Fibroblast of gingiva (primary cell): ENCODE measurements at regions not wholly inside any gene's neighbourhood (a gene's known extent, or its start where the extent isn't known, plus 50 kb on each side); places are given as distances from the start of the nearest gene placed in this dataset.
"Not testable (repeated sequence)": the region's sequence is repeated elsewhere in the genome, so short reads cannot be mapped to it uniquely, and the experiment has no call there.

Experiments used
- DNase-seq: peaks from one replicate; pipeline ENCODE4 v3.0.0-alpha.2; 2011; ENCODE audit warnings: low read depth

DNA sequence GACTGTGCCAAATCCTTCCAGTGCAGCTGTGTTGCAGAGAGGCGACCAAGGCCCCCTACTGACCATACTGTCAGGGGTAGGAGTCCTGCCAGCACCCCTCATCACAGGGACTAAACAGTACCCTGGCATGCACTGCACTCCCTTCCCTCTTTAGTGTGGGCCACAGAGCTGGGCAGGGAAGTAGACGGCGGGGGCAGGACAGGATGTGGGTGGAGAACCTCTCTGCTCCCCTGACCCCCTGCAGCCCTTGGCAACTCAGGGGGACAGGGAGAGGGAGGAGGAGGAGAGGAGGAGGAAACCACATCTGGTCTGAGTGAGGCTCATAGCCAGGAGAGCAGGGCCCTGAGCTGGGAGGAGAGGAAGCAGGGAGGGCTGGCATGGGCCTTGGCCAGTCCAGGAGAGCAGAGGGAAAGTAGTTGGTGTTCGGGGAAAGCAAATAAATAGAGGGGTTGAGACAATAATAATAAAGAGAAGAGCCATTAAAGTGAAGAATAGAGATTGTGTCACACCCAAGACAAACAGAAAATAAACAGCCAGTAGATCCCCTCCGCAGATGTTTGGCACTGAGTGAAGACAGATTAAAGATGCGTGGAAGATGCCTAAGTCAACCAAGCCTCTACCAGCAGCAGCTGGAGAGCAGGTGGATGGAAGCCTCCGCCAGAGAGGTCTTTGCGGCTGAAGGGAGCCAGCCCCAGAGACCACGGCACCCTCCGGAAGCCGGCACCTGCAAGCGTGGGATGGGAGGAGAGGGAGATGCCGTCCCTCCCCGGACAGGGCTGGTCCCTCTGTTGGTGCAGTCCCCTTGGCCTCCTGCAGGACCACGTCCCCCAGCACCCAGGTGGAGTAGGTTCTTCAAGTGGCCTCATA is 61.5 kb downstream of the RPUSD4 start:
- peak; percentile 48 for DNase-seq

DNA sequence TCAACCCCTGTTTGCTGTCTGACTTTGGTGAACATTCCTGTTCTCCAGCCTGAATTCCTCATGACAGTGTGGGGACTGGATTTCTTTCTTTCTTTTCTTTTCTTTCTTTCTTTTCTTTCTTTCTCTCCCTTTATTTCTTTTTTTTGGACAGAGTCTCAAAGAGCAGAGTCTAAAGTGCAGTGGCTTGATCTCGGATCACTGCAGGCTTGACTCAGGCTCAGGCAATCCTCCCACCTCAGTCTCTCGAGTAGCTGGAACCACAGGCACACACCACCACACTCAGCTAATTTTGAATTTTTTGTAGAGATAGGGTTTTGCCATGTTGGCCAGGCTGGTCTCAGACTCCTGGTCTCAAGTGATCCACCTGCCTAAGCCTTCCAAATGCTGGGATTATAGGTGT is 63.1 kb downstream of the RPUSD4 start:
- DNase-seq, result no peak

DNA sequence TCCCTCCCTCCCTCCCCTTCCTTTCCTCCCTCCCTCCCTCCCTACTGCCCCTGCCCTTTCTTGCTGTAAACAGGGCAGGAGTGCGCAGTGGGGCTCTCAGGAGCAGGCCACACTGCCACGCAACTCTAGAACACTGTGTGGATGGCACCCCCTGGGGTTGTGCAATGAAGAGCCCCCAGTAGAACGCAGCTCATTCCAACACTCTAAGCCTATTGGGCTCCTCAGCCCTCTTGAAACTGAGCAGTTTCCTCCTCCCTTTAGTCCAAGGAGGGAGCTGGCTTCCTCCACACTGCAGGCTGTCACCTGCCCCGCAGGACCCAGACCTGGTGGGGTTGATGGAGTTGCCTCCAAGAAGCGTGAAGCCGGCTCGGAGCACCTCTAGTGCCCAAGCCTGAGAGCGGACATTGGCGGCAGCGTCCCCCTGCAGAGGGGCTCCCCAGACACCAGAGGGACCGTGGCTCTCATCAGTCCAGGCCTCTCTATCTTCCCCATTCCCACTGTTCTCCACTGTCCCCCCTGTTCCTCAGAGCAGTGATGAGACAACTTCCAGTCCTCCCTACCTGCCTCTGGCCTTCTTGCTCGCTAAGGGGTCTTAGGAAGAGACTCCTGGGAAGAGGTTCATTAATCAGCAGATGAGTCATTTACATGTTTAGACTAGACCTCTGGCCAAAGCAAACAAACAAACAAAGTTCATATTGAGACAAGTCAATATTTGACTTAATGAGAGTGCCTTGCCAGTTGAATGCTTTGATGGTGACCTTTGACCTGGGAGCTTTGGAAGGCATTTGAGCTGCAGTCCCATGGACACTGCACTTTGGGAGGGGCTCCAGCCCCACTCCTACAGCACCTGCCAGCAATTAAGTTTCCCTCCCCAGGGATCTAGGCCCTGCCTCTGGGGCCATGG is 64.0 kb downstream of the RPUSD4 start:
- DNase-seq, result no peak

DNA sequence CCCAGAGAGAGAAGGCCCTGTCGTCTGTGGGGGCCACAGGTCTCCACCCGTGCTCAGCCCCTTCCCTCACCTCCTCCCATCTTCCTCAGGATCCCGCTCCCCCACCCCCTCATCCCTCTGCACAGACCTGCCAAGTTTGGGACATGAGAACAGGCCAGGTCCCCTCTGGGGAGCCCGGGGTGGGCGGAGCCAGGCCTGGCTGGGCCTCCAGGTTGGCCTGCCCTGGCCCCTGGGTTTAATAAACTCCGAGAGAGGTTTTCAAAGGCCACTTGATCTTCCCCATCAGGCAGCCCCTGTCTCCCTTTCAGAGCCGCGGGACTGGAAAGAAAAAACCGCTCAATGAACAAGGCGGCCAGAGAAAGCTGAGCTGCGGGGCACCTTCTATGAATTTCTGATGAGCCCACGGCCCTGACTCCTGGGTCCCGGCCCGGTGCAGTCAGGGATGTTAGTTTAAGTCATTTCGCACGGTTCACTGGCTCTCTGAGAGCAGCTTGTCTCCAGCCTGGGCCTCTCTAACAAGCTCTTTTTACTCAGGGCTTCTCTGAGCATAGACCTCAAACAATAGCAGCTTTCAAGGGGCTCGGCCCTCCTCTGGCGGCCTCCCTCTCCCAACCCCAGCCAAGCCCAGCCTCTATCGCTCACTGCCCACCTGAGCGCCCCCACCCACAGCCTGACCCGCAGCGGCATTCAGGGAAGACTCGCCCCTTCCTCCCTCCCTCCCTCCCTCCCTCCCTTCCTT is 64.8 kb downstream of the RPUSD4 start:
- DNase-seq, result no peak

DNA sequence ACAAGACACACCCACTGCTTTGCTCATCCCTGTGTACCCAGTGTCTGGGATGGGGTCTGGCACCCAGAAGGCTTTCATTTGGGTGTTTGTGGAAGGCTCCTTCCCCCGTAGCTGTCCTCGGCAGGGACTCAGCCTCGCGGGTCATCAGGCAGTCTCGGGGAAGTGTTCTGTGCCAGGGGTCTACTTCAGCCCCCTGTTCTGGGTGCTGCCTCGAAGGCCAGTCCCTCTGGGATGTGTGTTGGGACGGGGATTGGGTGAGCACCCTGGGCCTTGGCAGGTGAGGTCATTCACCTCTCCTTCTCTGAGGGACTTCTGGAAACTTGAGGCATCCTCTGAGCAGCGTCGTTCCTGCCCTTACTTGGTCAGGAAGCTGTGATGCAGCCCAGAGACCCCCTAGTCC is 65.5 kb downstream of the RPUSD4 start:
- DNase-seq, result no peak

DNA sequence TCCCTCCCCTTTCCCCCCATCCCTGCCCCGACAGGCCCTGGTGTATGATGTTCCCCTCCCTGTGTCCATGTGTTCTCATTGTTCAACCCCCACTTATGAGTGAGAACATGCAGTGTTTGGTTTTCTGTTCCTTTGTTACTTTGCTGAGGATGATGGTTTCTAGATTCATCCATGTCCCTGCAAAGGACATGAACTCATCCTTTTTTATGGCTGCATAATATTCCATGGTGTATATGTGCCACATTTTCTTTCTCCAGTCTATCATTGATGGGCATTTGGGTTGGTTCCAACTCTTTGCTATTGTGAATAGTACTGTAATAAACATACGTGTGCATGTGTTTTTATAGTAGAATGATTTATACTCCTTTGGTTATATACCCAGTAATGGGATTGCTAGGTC is 68.0 kb downstream of the RPUSD4 start:
- DNase-seq, result not testable (repeated sequence)

DNA sequence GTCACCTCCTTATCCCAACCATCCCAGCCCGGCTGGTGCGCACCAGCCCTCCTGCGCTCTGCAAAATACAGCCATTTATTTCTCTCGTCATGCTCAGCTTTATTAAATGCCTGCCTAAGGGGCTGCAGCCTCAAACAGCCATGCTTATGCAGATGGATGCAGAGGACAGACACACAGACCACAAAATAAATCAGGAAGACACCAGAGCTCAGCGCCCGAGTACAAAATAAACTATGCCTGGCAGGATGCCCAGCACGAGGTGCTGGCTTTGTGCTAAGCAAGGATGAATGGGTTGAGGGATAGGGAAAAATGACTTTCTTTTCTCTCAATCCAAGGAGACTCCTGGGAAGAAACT is 70.5 kb downstream of the RPUSD4 start:
- peak; percentile 52 for DNase-seq

DNA sequence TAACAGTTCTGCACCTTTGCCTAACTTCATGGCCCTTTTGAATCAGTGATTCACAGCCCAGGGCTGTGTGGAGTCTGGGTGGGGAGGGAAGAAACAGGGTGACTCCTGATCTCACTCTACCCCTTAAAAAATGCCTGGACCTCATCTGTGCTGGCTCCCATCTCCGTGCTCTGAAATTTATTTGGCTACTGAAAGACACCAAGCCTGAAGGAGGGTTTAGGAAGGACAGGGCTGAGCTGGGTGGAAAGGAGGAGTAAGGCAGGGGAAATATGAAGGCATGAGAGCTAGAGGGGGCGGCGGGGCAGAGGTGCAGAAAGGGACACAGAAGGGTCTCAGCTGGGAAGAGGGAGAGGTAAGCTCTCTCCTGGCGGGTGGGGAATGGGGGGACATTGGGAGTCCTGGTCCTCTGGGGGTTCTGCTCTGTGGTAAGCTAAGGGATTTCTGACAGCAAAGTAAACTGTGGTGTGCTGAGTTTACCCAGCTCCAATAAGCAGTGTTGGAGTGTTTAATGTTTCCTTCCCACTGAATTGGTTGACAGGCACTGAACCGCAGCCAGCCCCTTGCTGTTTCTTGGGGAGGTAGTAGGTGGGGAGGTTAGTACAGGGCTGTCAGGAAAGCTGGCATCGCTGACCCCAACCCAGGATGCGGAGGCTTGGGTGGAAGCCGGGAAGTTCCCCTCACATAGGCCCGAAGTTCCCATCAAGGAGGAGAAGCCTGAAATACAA is 71.1 kb downstream of the RPUSD4 start:
- no peak for DNase-seq

DNA sequence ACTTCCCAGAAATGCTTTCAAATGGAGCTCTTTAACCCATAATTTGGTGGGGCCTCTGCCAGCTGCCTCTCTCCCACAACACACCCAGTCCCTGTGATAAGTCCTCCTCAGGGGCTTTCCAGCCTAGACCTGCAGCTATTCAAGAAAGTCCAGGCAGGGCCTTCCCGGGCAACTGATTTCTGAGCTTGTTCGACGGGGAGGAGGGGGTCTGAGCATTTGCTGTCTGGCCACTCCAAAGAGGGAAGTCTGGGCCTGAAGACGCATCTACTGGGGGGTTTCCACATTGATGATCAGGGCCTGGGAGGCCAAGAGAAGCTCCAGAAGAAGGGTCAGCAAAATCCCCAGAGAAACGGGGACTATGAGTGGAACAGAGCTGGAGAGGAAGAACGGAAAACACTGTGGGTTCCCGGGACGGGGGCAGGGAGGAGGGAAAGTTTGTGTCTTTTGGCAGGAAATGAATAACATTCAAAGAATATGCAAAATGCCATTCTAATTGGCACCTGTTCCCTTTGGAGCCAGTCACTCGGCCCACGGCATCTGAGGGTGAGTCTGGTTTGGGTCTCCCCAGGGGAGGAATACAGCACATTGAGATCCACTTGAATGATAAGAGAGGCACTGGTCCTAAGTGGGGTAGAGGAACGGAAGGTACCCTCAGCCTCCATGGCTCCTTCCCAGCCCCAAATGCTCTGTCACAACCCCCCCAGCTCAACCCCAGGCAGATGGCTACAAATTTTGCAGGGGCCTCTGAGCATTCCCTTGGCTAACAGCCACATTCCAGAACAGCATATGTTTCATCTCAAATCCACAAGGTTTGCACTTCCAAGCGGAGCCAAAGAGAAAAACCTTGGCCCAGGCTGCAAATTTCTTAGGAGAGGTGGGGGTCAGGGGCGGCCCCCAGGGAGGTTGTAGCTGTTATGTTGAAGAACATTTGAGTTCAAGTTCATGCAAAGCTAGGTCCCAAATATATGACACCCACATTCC is 72.0 kb downstream of the RPUSD4 start:
- DNase-seq, result peak; percentile 57

DNA sequence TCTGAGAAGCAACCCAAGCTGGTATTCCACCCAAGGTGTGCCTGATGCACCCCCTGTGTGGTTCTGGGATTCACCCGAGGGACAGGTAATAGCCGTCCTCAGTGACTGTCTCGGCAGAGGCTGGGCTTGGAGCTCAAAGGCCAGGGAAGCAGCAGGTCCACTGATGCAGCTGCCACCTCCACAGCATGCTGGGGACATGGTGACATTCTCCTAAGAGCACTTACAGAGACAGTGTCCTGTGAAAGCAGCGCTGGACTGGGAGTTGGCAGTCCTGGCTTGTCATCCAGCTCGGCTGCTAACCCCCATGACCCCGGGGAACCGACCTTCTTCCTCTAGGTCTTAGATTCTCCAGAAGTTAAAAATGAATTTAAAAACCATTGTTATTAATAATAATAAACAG is 72.8 kb downstream of the RPUSD4 start:
- no peak for DNase-seq

DNA sequence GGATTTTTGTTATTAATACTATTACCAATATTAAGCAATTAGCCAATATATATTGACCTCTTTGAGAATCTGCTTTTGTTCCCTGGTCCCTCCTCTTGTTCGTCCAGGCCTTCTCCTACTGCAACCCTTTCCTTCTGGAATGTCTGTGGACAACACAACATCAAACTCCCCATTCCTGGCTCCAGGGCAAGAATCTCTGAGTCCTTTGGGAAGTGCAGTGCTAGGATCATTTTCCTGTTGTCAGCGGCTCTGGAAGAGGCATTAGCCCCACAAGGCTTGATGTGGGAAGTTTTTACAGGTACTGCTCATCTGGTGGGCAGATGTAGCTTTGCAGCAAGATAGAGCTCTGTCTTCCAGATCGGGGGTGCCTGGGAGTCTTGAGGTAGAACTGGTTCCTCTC is 74.3 kb downstream of the RPUSD4 start:
- peak; percentile 44 for DNase-seq

DNA sequence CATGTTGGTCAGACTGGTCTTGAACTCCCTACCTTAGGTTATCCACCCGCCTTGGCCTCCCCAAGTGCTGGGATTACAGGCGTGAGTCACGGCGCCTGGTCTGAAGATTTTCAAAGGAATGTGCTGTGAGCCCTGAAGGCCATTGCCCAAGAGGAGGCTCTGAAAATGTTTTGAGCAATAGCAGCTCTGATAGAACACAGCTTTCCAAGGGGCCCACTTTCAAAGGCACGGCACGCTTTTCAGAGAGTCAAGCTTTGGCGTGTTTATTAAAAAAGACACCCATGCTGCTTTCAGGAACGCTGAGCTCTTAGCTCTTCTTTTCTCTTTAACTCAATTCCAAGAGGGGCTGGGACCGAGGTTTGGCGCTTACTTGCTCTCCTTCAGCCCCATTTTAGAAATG is 73.8 kb upstream of the CDON start:
- DNase-seq, result peak; percentile 96

DNA sequence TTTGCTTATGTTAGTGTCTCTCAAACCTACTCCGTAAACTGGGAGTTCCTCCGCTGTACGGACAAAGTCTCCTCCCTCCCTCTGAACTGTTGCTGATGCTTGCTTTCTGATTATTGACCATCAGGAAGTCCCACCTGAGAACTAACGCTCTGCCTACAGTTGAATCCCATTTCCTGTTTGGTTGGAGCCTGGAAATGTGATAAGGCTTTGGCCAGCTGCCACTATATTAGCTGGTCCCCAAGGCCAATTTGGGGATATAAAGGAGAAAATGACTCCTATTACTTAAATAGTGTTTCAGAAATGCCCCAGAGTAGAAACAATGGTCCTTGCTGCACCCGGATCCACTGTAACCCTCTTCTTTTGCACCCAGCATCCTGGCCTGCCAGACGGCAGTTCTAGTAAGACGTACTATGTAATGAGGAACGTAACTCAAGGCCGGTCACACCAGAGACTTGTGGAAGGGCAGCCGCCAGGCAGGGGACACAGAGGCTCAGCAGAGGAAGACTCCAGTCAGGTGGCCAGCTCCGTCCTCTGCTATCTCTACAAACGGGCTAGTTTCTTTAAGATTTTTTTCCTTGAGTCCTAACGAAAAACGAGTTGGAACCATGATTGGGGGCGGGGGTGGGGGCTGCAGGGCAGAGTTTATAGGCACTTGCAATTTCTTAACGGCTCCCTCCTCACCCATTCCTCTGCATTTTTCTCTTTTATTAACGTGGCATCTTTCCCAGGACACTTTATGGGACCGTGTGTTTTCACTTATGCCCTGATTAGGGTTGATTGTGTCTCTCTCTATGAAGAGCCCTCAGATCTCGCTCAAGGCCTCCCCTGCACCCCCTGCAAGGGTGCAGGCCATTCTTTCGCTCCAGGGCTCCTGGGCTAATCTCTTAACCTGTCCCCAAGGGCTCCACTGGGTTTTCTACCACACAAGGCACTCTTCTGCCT is 72.8 kb upstream of the CDON start:
- peak; percentile 48 for DNase-seq

DNA sequence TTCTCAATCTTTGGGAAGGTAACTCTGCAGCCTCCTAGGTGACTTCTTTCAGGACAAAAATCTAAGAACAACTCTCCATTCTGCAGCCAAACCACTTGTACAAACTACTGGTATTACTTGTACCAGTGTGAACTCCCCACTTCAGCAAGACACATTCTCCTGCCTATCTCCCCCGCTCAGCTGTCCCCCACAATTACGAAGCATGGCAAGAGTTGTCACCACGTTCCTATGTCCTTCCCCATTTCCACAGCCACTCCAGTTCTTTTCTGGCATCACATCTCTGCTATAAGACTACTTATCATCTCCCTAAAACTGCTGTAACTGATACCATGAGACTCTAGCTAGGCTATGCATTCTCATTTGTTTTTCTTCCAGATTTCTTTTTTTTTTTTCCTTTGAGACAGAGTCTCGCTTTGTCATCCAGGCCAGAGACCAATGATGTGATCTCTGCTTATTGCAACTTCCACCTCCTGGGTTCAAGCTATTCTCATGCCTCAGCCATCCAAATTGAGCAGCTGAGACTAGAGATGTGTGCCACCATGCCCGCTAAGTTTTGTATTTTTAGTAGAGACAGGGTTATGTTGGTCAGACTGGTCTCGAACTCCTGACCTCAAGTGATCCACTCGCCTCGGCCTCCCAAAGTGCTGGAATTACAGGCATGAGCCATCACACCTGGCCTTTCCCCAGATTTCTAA is 71.9 kb upstream of the CDON start:
- peak; percentile 33 for DNase-seq

DNA sequence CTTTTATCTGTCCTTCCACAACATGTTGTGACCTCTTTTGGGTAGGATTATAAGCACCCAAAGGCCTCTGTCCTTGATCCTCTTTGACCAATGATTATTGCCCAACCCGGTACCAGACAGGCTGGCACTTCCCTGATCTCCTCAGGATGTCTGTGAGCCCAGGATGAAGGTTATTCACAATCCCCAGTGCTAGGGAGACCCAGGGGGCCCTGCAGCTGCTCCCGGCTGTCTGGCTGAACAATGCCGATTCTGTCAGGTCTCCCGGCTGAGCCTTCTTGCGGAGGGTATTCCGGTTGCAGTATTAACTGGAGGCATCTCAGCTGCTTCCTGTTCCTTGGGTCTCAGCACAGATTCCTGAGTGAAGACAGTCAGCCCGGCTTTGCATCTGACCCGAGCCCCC is 71.2 kb upstream of the CDON start:
- DNase-seq, result no peak

DNA sequence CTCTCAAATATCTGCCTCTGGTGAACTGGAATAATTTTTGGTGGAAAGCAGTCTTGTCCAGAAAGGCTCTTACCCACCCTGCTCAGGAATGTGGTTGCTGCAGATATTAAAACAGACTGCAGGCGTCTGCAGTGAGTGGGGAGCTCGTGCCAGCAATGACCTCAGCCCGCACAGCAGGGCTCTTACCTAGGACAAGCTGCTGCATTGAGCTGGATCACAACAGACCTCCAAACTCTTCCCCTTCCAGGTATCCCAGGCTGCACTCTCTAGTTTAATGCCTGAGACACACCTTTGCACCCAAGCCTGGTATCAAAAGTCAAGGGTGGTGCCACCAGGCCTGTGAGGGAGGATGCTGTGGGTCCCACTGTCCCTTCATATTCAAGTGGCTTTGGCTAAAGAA is 69.7 kb upstream of the CDON start:
- DNase-seq, result no peak

DNA sequence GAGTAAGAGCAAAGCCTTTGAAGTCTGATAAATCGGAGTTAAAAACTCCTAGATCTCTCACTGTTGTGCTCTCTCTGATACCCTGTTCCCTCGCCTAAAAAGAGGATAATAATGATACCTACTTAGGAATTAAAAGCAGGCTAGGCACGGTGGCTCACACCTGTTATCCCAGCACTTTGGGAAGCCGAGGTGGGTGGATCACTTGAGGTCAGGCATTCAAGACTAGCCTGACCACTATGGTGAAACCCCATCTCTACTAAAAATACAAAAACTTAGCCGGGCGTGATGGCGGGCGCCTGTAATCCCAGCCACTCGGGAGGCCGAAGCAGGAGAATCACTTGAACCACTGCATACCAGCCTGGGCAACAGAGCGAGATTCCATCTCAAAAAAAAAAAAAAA is 68.1 kb upstream of the CDON start:
- not testable (repeated sequence) for DNase-seq

DNA sequence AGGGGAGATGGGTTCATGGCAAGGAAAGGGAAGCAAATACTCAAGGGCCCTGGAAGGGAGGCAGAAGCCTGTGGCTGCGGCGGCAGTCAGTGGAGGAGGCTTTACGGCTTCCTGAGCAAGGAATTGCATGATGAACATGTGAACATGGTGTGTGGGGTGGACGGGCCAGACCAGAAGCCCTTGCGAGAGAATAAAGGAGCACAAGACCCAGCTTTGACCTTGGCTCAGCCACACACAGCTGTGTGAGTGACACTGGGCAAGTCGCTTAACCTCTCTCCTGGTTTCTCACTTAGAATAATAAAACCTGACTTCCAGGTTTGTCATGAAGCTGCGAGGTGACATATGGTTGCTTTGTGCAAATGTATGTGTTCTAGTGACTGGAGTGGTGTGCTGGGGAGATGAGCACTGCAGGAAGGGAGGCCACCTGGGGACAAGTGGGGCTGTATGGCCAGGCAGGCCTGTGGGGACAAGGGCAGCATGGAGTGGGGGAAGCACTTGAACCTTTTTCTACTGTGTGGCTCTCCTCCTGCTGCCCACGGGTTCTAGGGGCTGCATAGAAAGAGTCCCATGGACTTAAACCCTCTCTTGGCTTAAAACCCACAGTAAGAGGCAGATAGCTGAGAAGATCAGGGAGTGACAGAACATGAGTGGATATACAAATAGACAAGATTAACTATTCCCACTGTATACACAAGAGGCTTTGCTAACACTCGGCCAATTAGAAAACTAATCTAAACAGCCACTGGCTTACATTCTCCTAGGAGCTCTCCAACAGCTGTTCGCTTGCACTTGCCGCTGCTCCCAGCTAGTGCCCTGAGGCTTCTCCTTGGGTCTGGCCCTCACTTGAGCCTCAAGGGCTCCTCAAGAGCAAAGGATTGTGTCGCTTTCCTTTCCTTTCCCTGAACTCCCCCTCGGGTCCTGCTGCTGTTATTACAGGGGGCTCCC is 67.3 kb upstream of the CDON start:
- no peak for DNase-seq
